ENCODE measurements at regions not wholly inside any gene's neighbourhood (a gene's known extent, or its start where the extent isn't known, plus 50 kb on each side); places are given as distances from the start of the nearest gene placed in this dataset.

DNA sequence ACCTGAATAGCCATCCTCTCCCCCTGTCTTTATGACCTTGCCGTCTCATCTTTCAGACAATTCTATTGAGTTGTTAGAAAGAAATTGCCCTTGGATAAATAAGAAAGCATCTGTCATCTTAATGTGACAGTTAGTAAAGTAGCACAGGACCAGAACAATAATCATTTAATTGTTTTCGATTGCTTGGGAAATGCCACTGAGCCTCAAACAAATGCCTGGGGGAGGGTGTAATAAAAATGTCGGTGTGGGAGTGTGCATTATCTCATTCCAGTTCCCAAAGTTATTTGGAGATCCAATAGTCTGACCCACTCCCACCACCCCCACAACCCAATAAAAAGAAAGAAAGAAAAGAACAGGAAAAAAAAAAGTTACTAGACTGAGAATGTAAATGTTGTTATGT lies 509.3 kb upstream of the LRRC7 start:
- Histone ChIP-seq H3K9me3 (ENCODE audit: control insufficient read depth in 2 of 2, insufficient read depth in 1 of 2, low read depth in 1 of 2, low read length in 1 of 2) (no peaks in the 10 kb centered on the region), H3K27me3 (ENCODE audit: control insufficient read depth in 1 of 2, insufficient read depth in 2 of 2, low read length in 2 of 2) (no peaks in the 10 kb centered on the region), H3K4me3 (ENCODE audit: low read depth in 1 of 2, low read length in 2 of 2) (no peak overlapping the region), H3K4me1 (ENCODE audit: control insufficient read depth in 2 of 2, insufficient read depth in 2 of 2, low read length in 1 of 2) (no peaks in the 10 kb centered on the region), H3K36me3 (ENCODE audit: control insufficient read depth in 2 of 2, insufficient read depth in 2 of 2, low read length in 1 of 2) (no peaks in the 10 kb centered on the region), H3K27ac (ENCODE audit: low read depth in 2 of 2, low read length in 1 of 2) (no peak overlapping the region)
- 66 to 72% methylated on average over 3 of the region's 3 CpGs for WGBS, 2 donors

DNA sequence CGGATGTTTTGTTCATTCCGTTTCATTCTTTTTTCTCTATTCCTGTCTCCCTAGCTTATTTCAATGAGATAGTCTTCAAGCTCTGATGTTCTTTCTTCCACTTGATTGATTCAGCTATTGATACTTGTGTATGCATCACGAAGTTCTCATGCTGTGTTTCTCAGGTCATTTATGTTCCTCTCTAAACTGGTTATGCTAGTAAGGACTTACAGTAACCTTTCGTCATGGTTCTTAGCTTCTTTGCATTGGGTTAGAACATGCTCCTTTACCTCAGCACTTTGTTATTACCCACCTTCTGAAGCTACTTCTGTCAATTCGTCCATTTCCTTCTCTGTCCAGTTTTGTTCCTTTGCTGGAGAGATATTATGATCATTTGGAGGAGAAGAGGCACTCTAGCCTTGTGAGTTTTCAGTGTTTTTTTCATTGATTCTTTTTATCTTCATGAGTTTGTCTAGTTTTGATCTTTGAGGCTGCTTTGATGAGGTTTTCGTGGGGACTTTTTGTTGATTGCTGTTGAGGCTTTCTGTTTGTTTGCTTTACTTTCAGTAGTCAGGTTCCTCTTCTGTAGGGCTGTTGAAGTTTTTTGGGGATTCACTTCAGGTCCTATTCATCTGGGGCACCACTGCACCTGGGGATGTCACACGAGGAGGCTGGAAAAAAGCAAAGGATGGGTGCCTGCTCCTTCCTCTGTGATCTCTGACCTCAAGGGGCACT lies 496.9 kb upstream of the LRRC7 start:
- Histone ChIP-seq H3K4me3 (ENCODE audit: low read depth in 1 of 2, low read length in 2 of 2) (no peak overlapping the region), H3K27me3 (ENCODE audit: control insufficient read depth in 1 of 2, insufficient read depth in 2 of 2, low read length in 2 of 2) (no peaks in the 10 kb centered on the region), H3K27ac (ENCODE audit: low read depth in 2 of 2, low read length in 1 of 2) (no peak overlapping the region), H3K36me3 (ENCODE audit: control insufficient read depth in 2 of 2, insufficient read depth in 2 of 2, low read length in 1 of 2) (no peaks in the 10 kb centered on the region), H3K4me1 (ENCODE audit: control insufficient read depth in 2 of 2, insufficient read depth in 2 of 2, low read length in 1 of 2) (no peaks in the 10 kb centered on the region), H3K9me3 (ENCODE audit: control insufficient read depth in 2 of 2, insufficient read depth in 1 of 2, low read depth in 1 of 2, low read length in 1 of 2) (peaks cover 0 to 2% of the 10 kb centered on the region in 2 donors)
- WGBS, 2 donors: 84 to 86% methylated on average over 7 of the region's 7 CpGs

- WGBS, 2 donors: 89 to 95% methylated on average over 2 of the region's 2 CpGs
- no peaks in the 10 kb centered on the region for H3K36me3 ChIP-seq (ENCODE audit: control insufficient read depth in 2 of 2, insufficient read depth in 2 of 2, low read length in 1 of 2)
- peaks cover 0 to 2% of the 10 kb centered on the region in 2 donors for H3K9me3 ChIP-seq (ENCODE audit: control insufficient read depth in 2 of 2, insufficient read depth in 1 of 2, low read depth in 1 of 2, low read length in 1 of 2)
- no peak overlapping the region for H3K4me3 ChIP-seq (ENCODE audit: low read depth in 1 of 2, low read length in 2 of 2)
- no peak overlapping the region for H3K27ac ChIP-seq (ENCODE audit: low read depth in 2 of 2, low read length in 1 of 2)
- H3K27me3 ChIP-seq (ENCODE audit: control insufficient read depth in 1 of 2, insufficient read depth in 2 of 2, low read length in 2 of 2): no peaks in the 10 kb centered on the region
- no peaks in the 10 kb centered on the region for H3K4me1 ChIP-seq (ENCODE audit: control insufficient read depth in 2 of 2, insufficient read depth in 2 of 2, low read length in 1 of 2)
These were observed 494.5 kb upstream of the LRRC7 start for GRCh38 chr1:69073176-69073575.

GRCh38 chr1:69076631-69077030 lies 491.1 kb upstream of the LRRC7 start:
- Histone ChIP-seq H3K27ac (ENCODE audit: low read depth in 2 of 2, low read length in 1 of 2) (no peak overlapping the region), H3K27me3 (ENCODE audit: control insufficient read depth in 1 of 2, insufficient read depth in 2 of 2, low read length in 2 of 2) (no peaks in the 10 kb centered on the region), H3K4me1 (ENCODE audit: control insufficient read depth in 2 of 2, insufficient read depth in 2 of 2, low read length in 1 of 2) (no peaks in the 10 kb centered on the region), H3K4me3 (ENCODE audit: low read depth in 1 of 2, low read length in 2 of 2) (no peak overlapping the region), H3K9me3 (ENCODE audit: control insufficient read depth in 2 of 2, insufficient read depth in 1 of 2, low read depth in 1 of 2, low read length in 1 of 2) (peaks cover 0 to 2% of the 10 kb centered on the region in 2 donors), H3K36me3 (ENCODE audit: control insufficient read depth in 2 of 2, insufficient read depth in 2 of 2, low read length in 1 of 2) (no peaks in the 10 kb centered on the region)
- WGBS, 2 donors: 56 to 70% methylated on average over 3 of the region's 3 CpGs

GRCh38 chr1:69077198-69077597 lies 490.5 kb upstream of the LRRC7 start:
- WGBS, 2 donors: 80 to 95% methylated on average over 1 of the region's 1 CpG
- peaks cover 0 to 1% of the 10 kb centered on the region in 2 donors for H3K9me3 ChIP-seq (ENCODE audit: control insufficient read depth in 2 of 2, insufficient read depth in 1 of 2, low read depth in 1 of 2, low read length in 1 of 2)
- no peak overlapping the region for H3K4me3 ChIP-seq (ENCODE audit: low read depth in 1 of 2, low read length in 2 of 2)
- no peaks in the 10 kb centered on the region for H3K36me3 ChIP-seq (ENCODE audit: control insufficient read depth in 2 of 2, insufficient read depth in 2 of 2, low read length in 1 of 2)
- no peak overlapping the region for H3K27ac ChIP-seq (ENCODE audit: low read depth in 2 of 2, low read length in 1 of 2)
- H3K27me3 ChIP-seq (ENCODE audit: control insufficient read depth in 1 of 2, insufficient read depth in 2 of 2, low read length in 2 of 2): no peaks in the 10 kb centered on the region
- H3K4me1 ChIP-seq (ENCODE audit: control insufficient read depth in 2 of 2, insufficient read depth in 2 of 2, low read length in 1 of 2): no peaks in the 10 kb centered on the region

- H3K4me3 ChIP-seq (ENCODE audit: low read depth in 1 of 2, low read length in 2 of 2): no peak overlapping the region
- H3K9me3 ChIP-seq (ENCODE audit: control insufficient read depth in 2 of 2, insufficient read depth in 1 of 2, low read depth in 1 of 2, low read length in 1 of 2): no peaks in the 10 kb centered on the region
- no peaks in the 10 kb centered on the region for H3K27me3 ChIP-seq (ENCODE audit: control insufficient read depth in 1 of 2, insufficient read depth in 2 of 2, low read length in 2 of 2)
- 86 to 89% methylated on average over 3 of the region's 3 CpGs for WGBS, 2 donors
- H3K36me3 ChIP-seq (ENCODE audit: control insufficient read depth in 2 of 2, insufficient read depth in 2 of 2, low read length in 1 of 2): no peaks in the 10 kb centered on the region
- H3K27ac ChIP-seq (ENCODE audit: low read depth in 2 of 2, low read length in 1 of 2): no peak overlapping the region
- no peaks in the 10 kb centered on the region for H3K4me1 ChIP-seq (ENCODE audit: control insufficient read depth in 2 of 2, insufficient read depth in 2 of 2, low read length in 1 of 2)
These were observed 490.1 kb upstream of the LRRC7 start for GRCh38 chr1:69077633-69078032.

- Histone ChIP-seq H3K36me3 (ENCODE audit: control insufficient read depth in 2 of 2, insufficient read depth in 2 of 2, low read length in 1 of 2) (no peaks in the 10 kb centered on the region), H3K4me3 (ENCODE audit: low read depth in 1 of 2, low read length in 2 of 2) (no peak overlapping the region), H3K27ac (ENCODE audit: low read depth in 2 of 2, low read length in 1 of 2) (no peak overlapping the region), H3K9me3 (ENCODE audit: control insufficient read depth in 2 of 2, insufficient read depth in 1 of 2, low read depth in 1 of 2, low read length in 1 of 2) (no peaks in the 10 kb centered on the region), H3K4me1 (ENCODE audit: control insufficient read depth in 2 of 2, insufficient read depth in 2 of 2, low read length in 1 of 2) (no peaks in the 10 kb centered on the region), H3K27me3 (ENCODE audit: control insufficient read depth in 1 of 2, insufficient read depth in 2 of 2, low read length in 2 of 2) (no peaks in the 10 kb centered on the region)
- 58 to 59% methylated on average over 3 of the region's 3 CpGs for WGBS, 2 donors
These were observed 486.1 kb upstream of the LRRC7 start for GRCh38 chr1:69081668-69082067.

- H3K4me3 ChIP-seq (ENCODE audit: low read depth in 1 of 2, low read length in 2 of 2): no peak overlapping the region
- H3K36me3 ChIP-seq (ENCODE audit: control insufficient read depth in 2 of 2, insufficient read depth in 2 of 2, low read length in 1 of 2): no peaks in the 10 kb centered on the region
- WGBS, 2 donors: 71 to 74% methylated on average over 4 of the region's 4 CpGs
- H3K27ac ChIP-seq (ENCODE audit: low read depth in 2 of 2, low read length in 1 of 2): no peak overlapping the region
- H3K9me3 ChIP-seq (ENCODE audit: control insufficient read depth in 2 of 2, insufficient read depth in 1 of 2, low read depth in 1 of 2, low read length in 1 of 2): no peaks in the 10 kb centered on the region
- H3K27me3 ChIP-seq (ENCODE audit: control insufficient read depth in 1 of 2, insufficient read depth in 2 of 2, low read length in 2 of 2): no peaks in the 10 kb centered on the region
- H3K4me1 ChIP-seq (ENCODE audit: control insufficient read depth in 2 of 2, insufficient read depth in 2 of 2, low read length in 1 of 2): no peaks in the 10 kb centered on the region
These were observed 485.4 kb upstream of the LRRC7 start for GRCh38 chr1:69082312-69082711.

DNA sequence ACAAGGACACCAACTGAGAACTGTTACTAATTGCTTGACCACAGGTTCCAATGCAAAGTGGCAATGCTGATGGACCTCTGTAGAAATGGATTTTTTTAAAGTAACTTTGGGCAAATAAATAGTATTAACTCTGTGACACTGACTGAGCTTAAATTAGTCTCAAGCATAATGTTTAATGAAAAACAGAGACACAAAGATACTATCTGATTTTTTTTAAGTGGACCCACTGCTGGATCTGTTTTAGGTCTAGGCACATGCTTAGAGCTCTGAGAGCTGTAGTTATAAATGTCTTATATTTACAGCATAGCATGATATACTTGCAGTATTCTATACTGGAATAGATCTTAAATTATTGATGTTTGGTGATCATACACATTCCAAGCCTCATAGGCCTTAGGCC lies 481.6 kb upstream of the LRRC7 start:
- H3K9me3 ChIP-seq (ENCODE audit: control insufficient read depth in 2 of 2, insufficient read depth in 1 of 2, low read depth in 1 of 2, low read length in 1 of 2): no peaks in the 10 kb centered on the region
- H3K27ac ChIP-seq (ENCODE audit: low read depth in 2 of 2, low read length in 1 of 2): no peak overlapping the region
- H3K4me1 ChIP-seq (ENCODE audit: control insufficient read depth in 2 of 2, insufficient read depth in 2 of 2, low read length in 1 of 2): no peaks in the 10 kb centered on the region
- H3K27me3 ChIP-seq (ENCODE audit: control insufficient read depth in 1 of 2, insufficient read depth in 2 of 2, low read length in 2 of 2): no peaks in the 10 kb centered on the region
- no peak overlapping the region for H3K4me3 ChIP-seq (ENCODE audit: low read depth in 1 of 2, low read length in 2 of 2)
- H3K36me3 ChIP-seq (ENCODE audit: control insufficient read depth in 2 of 2, insufficient read depth in 2 of 2, low read length in 1 of 2): no peaks in the 10 kb centered on the region

GRCh38 chr1:69088571-69088970 lies 479.2 kb upstream of the LRRC7 start:
- WGBS, 2 donors: 70 to 84% methylated on average over 1 of the region's 1 CpG
- Histone ChIP-seq H3K27ac (ENCODE audit: low read depth in 2 of 2, low read length in 1 of 2) (no peak overlapping the region), H3K27me3 (ENCODE audit: control insufficient read depth in 1 of 2, insufficient read depth in 2 of 2, low read length in 2 of 2) (no peaks in the 10 kb centered on the region), H3K9me3 (ENCODE audit: control insufficient read depth in 2 of 2, insufficient read depth in 1 of 2, low read depth in 1 of 2, low read length in 1 of 2) (no peaks in the 10 kb centered on the region), H3K4me3 (ENCODE audit: low read depth in 1 of 2, low read length in 2 of 2) (no peak overlapping the region), H3K4me1 (ENCODE audit: control insufficient read depth in 2 of 2, insufficient read depth in 2 of 2, low read length in 1 of 2) (no peaks in the 10 kb centered on the region), H3K36me3 (ENCODE audit: control insufficient read depth in 2 of 2, insufficient read depth in 2 of 2, low read length in 1 of 2) (no peaks in the 10 kb centered on the region)
